Body of pancreas (tissue), 4 donors: ENCODE measurements at regions not wholly inside any gene's neighbourhood (a gene's known extent, or its start where the extent isn't known, plus 50 kb on each side); places are given as distances from the start of the nearest gene placed in this dataset.

ENCODE experiments used
- ATAC-seq: fragments of 150-250 bp; one replicate; pipeline ENCODE4 v1.9.1; 2016
- DNase-seq, 4 donors: peaks; one replicate each; pipeline ENCODE4 v3.0.0-alpha.2; 2019
- H3K27ac ChIP-seq, 4 donors: fragments of 200-600 bp; sonication (generic); 1 replicate in 3 of 4; 2 replicates in 1 of 4; pipeline versions ENCODE4 v1.5.1 to v1.6.1; 2016 to 2019; ENCODE audit warnings: mild to moderate bottlenecking in 1 of 4, mixed read lengths in 1 of 4, moderate library complexity in 1 of 4
- H3K27me3 ChIP-seq, 2 donors: fragments of 200-600 bp; sonication (generic); one replicate each; pipeline ENCODE4 v1.6.0; 2016; ENCODE audit warnings: mild to moderate bottlenecking in 1 of 2
- H3K36me3 ChIP-seq, 2 donors: fragments of 200-600 bp; sonication (generic); replicated peaks in 1 of 2; 2 replicates each; pipeline ENCODE4 v1.5.1; 2016; ENCODE audit warnings: low read depth in 2 of 2; ENCODE audit not compliant: insufficient read depth in 1 of 2
- H3K4me1 ChIP-seq: fragments of 200-600 bp; sonication (generic); one replicate; pipeline ENCODE4 v1.6.0; 2016
- H3K4me3 ChIP-seq, 2 donors: fragments of 200-600 bp; sonication (generic); 1 replicate in 1 of 2; 2 replicates in 1 of 2; pipeline ENCODE4 v1.5.1; 2016 to 2019
- H3K9me3 ChIP-seq, 3 donors: fragments of 200-600 bp; sonication (generic); 1 replicate in 2 of 3; 2 replicates in 1 of 3; pipeline ENCODE4 v1.5.1; 2016
- CTCF ChIP-seq, 7 experiments: fragments of 450-650 bp in 4 of 7; fragments of 200-600 bp in 3 of 7; sonication (generic) in 3 of 7; IDR thresholded peaks; one replicate each; pipeline ENCODE4 v1.5.1; 2016 to 2019; ENCODE audit warnings: antibody characterized with exemption in 7 of 7
- POLR2A ChIP-seq, 3 donors: fragments of 450-650 bp; IDR thresholded peaks; one replicate each; pipeline ENCODE4 v1.6.1; 2016; ENCODE audit warnings: antibody characterized with exemption in 3 of 3, mild to moderate bottlenecking in 2 of 3
- WGBS, 2 donors: methylation state at CpG; one replicate each; pipeline ENCODE4 v1.1.5; 2017; 5-methylcytosine and 5-hydroxymethylcytosine counted together
- intact Hi-C: fragments of 100-400 bp; cut with DNase I; formaldehyde crosslinking; loops from one replicate; pipeline ENCODE4 v1.15.1; 2023

GRCh38 chr5:133728475-133728874, 116.1 kb upstream of the FSTL4 start:
- H3K4me1 ChIP-seq: no peaks in the 10 kb centered on the region
- H3K36me3 ChIP-seq: no peaks in the 10 kb centered on the region
- TF ChIP-seq POLR2A (IDR thresholded peaks at IDR 0.05) (no peak), CTCF (IDR thresholded peaks at IDR 0.05) (no peak)
- no peak overlapping the region for H3K4me3 ChIP-seq
- no peak overlapping the region for H3K27ac ChIP-seq
- H3K27me3 ChIP-seq: no peaks in the 10 kb centered on the region
- ATAC-seq (no peak), DNase-seq (no peak)
- intact Hi-C loops: no loop called here
- H3K9me3 ChIP-seq: no peaks in the 10 kb centered on the region
- WGBS, 2 donors: 74 to 81% methylated on average over 1 of the region's 1 CpG

- Histone ChIP-seq H3K27ac (no peak overlapping the region), H3K4me1 (no peaks in the 10 kb centered on the region), H3K4me3 (no peak overlapping the region), H3K27me3 (no peaks in the 10 kb centered on the region), H3K9me3 (no peaks in the 10 kb centered on the region), H3K36me3 (no peaks in the 10 kb centered on the region)
- intact Hi-C loops: no loop called here
- ATAC-seq (no peak), DNase-seq (no peak)
- WGBS, 2 donors: 81 to 83% methylated on average over 2 of the region's 2 CpGs
- no peak for TF ChIP-seq POLR2A (IDR thresholded peaks at IDR 0.05)
- TF ChIP-seq CTCF (IDR thresholded peaks at IDR 0.05): no peak
These were observed 115.3 kb upstream of the FSTL4 start for GRCh38 chr5:133727636-133728035.

- H3K4me1 ChIP-seq: no peaks in the 10 kb centered on the region
- H3K27ac ChIP-seq: no peak overlapping the region
- no peak for TF ChIP-seq CTCF (IDR thresholded peaks at IDR 0.05)
- no peak for TF ChIP-seq POLR2A (IDR thresholded peaks at IDR 0.05)
- H3K4me3 ChIP-seq: no peak overlapping the region
- DNase-seq: no peak
- intact Hi-C loops: no loop called here
- no peaks in the 10 kb centered on the region for H3K36me3 ChIP-seq
- 29 to 33% methylated on average over 1 of the region's 1 CpG for WGBS, 2 donors
- ATAC-seq: no peak
- peaks cover 0 to 4% (median 0%) of the 10 kb centered on the region in 3 donors for H3K9me3 ChIP-seq
- no peaks in the 10 kb centered on the region for H3K27me3 ChIP-seq
These were observed 111.5 kb upstream of the FSTL4 start for GRCh38 chr5:133723651-133724366.

GRCh38 chr5:133723126-133723525, 110.8 kb upstream of the FSTL4 start:
- Histone ChIP-seq H3K4me3 (no peak overlapping the region), H3K27ac (no peak overlapping the region), H3K36me3 (no peaks in the 10 kb centered on the region), H3K27me3 (no peaks in the 10 kb centered on the region), H3K4me1 (no peaks in the 10 kb centered on the region), H3K9me3 (peaks cover 0 to 4% (median 0%) of the 10 kb centered on the region in 3 donors)
- ATAC-seq: no peak
- intact Hi-C loops: no loop called here
- DNase-seq: no peak
- 45 to 60% methylated on average over 2 of the region's 2 CpGs for WGBS, 2 donors
- TF ChIP-seq CTCF (IDR thresholded peaks at IDR 0.05) (no peak), POLR2A (IDR thresholded peaks at IDR 0.05) (no peak)

- H3K27ac ChIP-seq: no peak overlapping the region
- no peaks in the 10 kb centered on the region for H3K27me3 ChIP-seq
- TF ChIP-seq POLR2A (IDR thresholded peaks at IDR 0.05): no peak
- TF ChIP-seq CTCF (IDR thresholded peaks at IDR 0.05): no peak
- H3K9me3 ChIP-seq: peaks cover 0 to 4% (median 0%) of the 10 kb centered on the region in 3 donors
- no peak for DNase-seq
- no peaks in the 10 kb centered on the region for H3K4me1 ChIP-seq
- H3K4me3 ChIP-seq: no peak overlapping the region
- no peak for ATAC-seq
- intact Hi-C loops: no loop called here
- H3K36me3 ChIP-seq: no peaks in the 10 kb centered on the region
These were observed 109.0 kb upstream of the FSTL4 start for GRCh38 chr5:133721365-133721764.
